PC-9 (cell line): ENCODE measurements at regions not wholly inside any gene's neighbourhood (a gene's known extent, or its start where the extent isn't known, plus 50 kb on each side); places are given as distances from the start of the nearest gene placed in this dataset.

Source experiments
- BruUV-seq: library from RNA; stranded (reverse); fragments of 400-500 nt; replicated peaks from 2 replicates; lab custom pipeline; 2021; lab: Mats Ljungman, UMichigan
- CTCF ChIA-PET: fragments of 300-600 bp; sonication (Branson Sonifier 250); formaldehyde crosslinking; loops from one replicate; lab custom pipeline; 2022; ENCODE audit warnings: antibody characterized with exemption; lab: Charles Lee
- POLR2A ChIA-PET: fragments of 300-600 bp; sonication (Branson Sonifier 250); formaldehyde crosslinking; loops from one replicate; lab custom pipeline; 2022; ENCODE audit warnings: antibody characterized with exemption; ENCODE audit not compliant: unreplicated experiment; lab: Charles Lee
- DNase-seq, 2 experiments: peaks; one replicate each; pipeline versions ENCODE4 v3.0.0 to v3.0.0-alpha.2; 2015 to 2022; ENCODE audit warnings: mixed read lengths in 1 of 2
- H2AFZ ChIP-seq: fragments of 200-600 bp; sonication (generic); 2 replicates; pipeline ENCODE4 v1.8.1; 2017; ENCODE audit warnings: antibody characterized with exemption
- H3F3A ChIP-seq: fragments of 200-600 bp; sonication (generic); 2 replicates; pipeline ENCODE4 v1.8.1; 2017; ENCODE audit warnings: antibody characterized with exemption, mild to moderate bottlenecking, low read depth; ENCODE audit not compliant: insufficient read depth
- H3K27ac ChIP-seq: fragments of 200-600 bp; sonication (generic); 2 replicates; pipeline ENCODE4 v1.6.1; 2016; ENCODE audit warnings: mixed run types
- H3K27me3 ChIP-seq: fragments of 200-600 bp; sonication (generic); 2 replicates; pipeline ENCODE4 v1.6.1; 2016; ENCODE audit warnings: low read depth, mixed run types; ENCODE audit not compliant: insufficient read depth
- H3K36me3 ChIP-seq: fragments of 200-600 bp; sonication (generic); 2 replicates; pipeline ENCODE4 v1.6.1; 2016; ENCODE audit warnings: low read depth, mixed run types
- H3K4me1 ChIP-seq: fragments of 200-600 bp; sonication (generic); replicated peaks from 2 replicates; pipeline ENCODE4 v1.6.1; 2016; ENCODE audit warnings: mixed run types; ENCODE audit not compliant: insufficient read depth
- H3K4me2 ChIP-seq: fragments of 200-600 bp; sonication (generic); 2 replicates; pipeline ENCODE4 v1.6.1; 2017; ENCODE audit warnings: mixed run types
- H3K4me3 ChIP-seq: fragments of 200-600 bp; sonication (generic); 2 replicates; pipeline ENCODE4 v1.6.1; 2016; ENCODE audit warnings: mixed run types
- H3K79me2 ChIP-seq: fragments of 200-600 bp; sonication (generic); 2 replicates; pipeline ENCODE4 v1.6.1; 2017; ENCODE audit warnings: low read depth, mixed run types
- H3K9me2 ChIP-seq: fragments of 200-600 bp; sonication (generic); 2 replicates; pipeline ENCODE4 v1.8.1; 2017; ENCODE audit warnings: mild to moderate bottlenecking; ENCODE audit not compliant: insufficient read depth
- H3K9me3 ChIP-seq: fragments of 200-600 bp; sonication (generic); 2 replicates; pipeline ENCODE4 v1.8.1; 2016; ENCODE audit warnings: low read depth; ENCODE audit not compliant: insufficient read depth
- H4K20me1 ChIP-seq: fragments of 200-600 bp; sonication (generic); 2 replicates; pipeline ENCODE4 v1.8.1; 2017; ENCODE audit not compliant: insufficient read depth
- EZH2 ChIP-seq: fragments of 200-600 bp; sonication (generic); IDR thresholded peaks from 2 replicates; pipeline ENCODE4 v1.8.0; 2017; ENCODE audit warnings: antibody characterized with exemption, low read depth
- intact Hi-C: fragments of 100-400 bp; cut with micrococcal nuclease; formaldehyde crosslinking; loops from one replicate; pipeline ENCODE4 v1.10.0; 2022; ENCODE audit not compliant: unreplicated experiment
- TF ChIP-seq, protein P1 (sequence below): fragments of 200-600 bp; sonication (generic); conservative IDR thresholded peaks from 2 replicates; pipeline ENCODE4 v1.6.1; 2017; ENCODE audit warnings: mixed run types, antibody characterized with exemption, mild to moderate bottlenecking, moderate library complexity

DNA sequence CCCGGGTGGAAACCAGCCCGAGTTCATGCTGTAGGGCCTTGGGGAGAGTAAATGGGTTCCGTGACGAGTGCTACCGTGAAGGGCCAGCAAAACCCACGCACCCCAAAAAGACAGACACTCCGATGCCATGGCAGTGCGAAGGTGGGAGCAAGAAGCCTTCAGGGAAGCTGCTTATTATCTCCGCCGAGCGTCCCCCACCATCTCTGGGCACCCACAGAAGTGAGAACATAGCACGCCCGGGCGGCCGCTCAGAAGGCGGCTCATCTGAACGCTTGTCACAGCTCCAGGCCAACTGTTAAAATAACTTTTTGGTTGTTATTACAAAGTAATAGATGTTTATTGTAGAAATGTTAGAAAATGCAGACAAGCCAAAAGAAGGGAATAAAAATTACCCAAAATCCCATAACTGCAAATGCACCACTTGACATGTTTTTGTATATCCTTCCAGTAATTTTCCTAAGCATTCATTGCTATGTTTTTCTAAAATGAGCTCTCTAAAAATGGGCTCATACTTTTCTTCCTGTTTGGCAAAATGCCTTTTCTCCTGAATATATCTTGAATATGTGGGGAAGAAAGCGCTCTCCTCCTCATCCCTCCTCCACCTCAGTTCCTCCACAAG lies 234.9 kb downstream of the NPHP4 start:
- DNase-seq, result no peak
- Histone ChIP-seq H3K36me3 (no peaks in the 10 kb centered on the region), H3K27ac (no peak overlapping the region), H3K79me2 (no peaks in the 10 kb centered on the region), H3K9me2 (no peaks in the 10 kb centered on the region), H3K9me3 (no peaks in the 10 kb centered on the region), H3K4me2 (no peak overlapping the region), H4K20me1 (no peaks in the 10 kb centered on the region), H3K27me3 (peaks cover 67% of the 10 kb centered on the region), H3F3A (no peaks in the 10 kb centered on the region), H3K4me1 (no peaks in the 10 kb centered on the region), H3K4me3 (no peak overlapping the region), H2AFZ (no peak overlapping the region)
- TF ChIP-seq, protein P1, sequence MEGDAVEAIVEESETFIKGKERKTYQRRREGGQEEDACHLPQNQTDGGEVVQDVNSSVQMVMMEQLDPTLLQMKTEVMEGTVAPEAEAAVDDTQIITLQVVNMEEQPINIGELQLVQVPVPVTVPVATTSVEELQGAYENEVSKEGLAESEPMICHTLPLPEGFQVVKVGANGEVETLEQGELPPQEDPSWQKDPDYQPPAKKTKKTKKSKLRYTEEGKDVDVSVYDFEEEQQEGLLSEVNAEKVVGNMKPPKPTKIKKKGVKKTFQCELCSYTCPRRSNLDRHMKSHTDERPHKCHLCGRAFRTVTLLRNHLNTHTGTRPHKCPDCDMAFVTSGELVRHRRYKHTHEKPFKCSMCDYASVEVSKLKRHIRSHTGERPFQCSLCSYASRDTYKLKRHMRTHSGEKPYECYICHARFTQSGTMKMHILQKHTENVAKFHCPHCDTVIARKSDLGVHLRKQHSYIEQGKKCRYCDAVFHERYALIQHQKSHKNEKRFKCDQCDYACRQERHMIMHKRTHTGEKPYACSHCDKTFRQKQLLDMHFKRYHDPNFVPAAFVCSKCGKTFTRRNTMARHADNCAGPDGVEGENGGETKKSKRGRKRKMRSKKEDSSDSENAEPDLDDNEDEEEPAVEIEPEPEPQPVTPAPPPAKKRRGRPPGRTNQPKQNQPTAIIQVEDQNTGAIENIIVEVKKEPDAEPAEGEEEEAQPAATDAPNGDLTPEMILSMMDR, result no peak
- TF ChIP-seq EZH2, result no peak
- CTCF ChIA-PET, result no interaction called here
- BruUV-seq, result no TSS peak
- POLR2A ChIA-PET, result no interaction called here
- intact Hi-C loops, result no loop called here

GRCh38 chr1:5756434-5757186 lies 235.6 kb downstream of the NPHP4 start:
- Histone ChIP-seq H3K9me2 (no peaks in the 10 kb centered on the region), H3K27me3 (peaks cover 74% of the 10 kb centered on the region), H4K20me1 (no peaks in the 10 kb centered on the region), H3K79me2 (no peaks in the 10 kb centered on the region), H3K4me1 (no peaks in the 10 kb centered on the region), H3K36me3 (no peaks in the 10 kb centered on the region), H3K4me2 (no peak overlapping the region), H3F3A (no peaks in the 10 kb centered on the region), H3K27ac (no peak overlapping the region), H3K9me3 (no peaks in the 10 kb centered on the region), H2AFZ (no peak overlapping the region), H3K4me3 (no peak overlapping the region)
- BruUV-seq, result no TSS peak
- no peak for DNase-seq
- CTCF ChIA-PET, result no interaction called here
- intact Hi-C loops, result no loop called here
- POLR2A ChIA-PET, result no interaction called here
- TF ChIP-seq, protein P1, result no peak

GRCh38 chr1:5755552-5756125 lies 236.6 kb downstream of the NPHP4 start:
- Histone ChIP-seq H3K79me2 (no peaks in the 10 kb centered on the region), H3F3A (no peaks in the 10 kb centered on the region), H3K4me3 (no peak overlapping the region), H3K27me3 (peaks cover 79% of the 10 kb centered on the region), H3K9me3 (no peaks in the 10 kb centered on the region), H2AFZ (no peak overlapping the region), H3K9me2 (no peaks in the 10 kb centered on the region), H3K36me3 (no peaks in the 10 kb centered on the region), H3K4me1 (no peaks in the 10 kb centered on the region), H3K4me2 (no peak overlapping the region), H4K20me1 (no peaks in the 10 kb centered on the region), H3K27ac (no peak overlapping the region)
- no peak for DNase-seq
- CTCF ChIA-PET, result no interaction called here
- TF ChIP-seq, protein P1, result no peak
- no peak for TF ChIP-seq EZH2
- intact Hi-C loops, result no loop called here
- POLR2A ChIA-PET, result no interaction called here
- no TSS peak for BruUV-seq
